ENCODE measurements at regions not wholly inside any gene's neighbourhood (a gene's known extent, or its start where the extent isn't known, plus 50 kb on each side); places are given as distances from the start of the nearest gene placed in this dataset.

GRCh38 chr2:236399409-236399808 lies 135.2 kb upstream of the ASB18 start:
- Histone ChIP-seq H3K9me2 (ENCODE audit: insufficient read depth) (no peaks in the 10 kb centered on the region), H3K36me3 (ENCODE audit: control insufficient read depth in 1 of 2, insufficient read depth in 2 of 2, low read length in 2 of 2) (no peaks in the 10 kb centered on the region), H3K4me3 (replicated peaks in 1 of 2; ENCODE audit: low read depth in 1 of 2, low read length in 2 of 2) (no peak overlapping the region), H3K9ac (ENCODE audit: low read length) (no peak overlapping the region), H3K4me2 (ENCODE audit: low read length) (no peak overlapping the region), H2AFZ (ENCODE audit: low read depth, low read length, poor library complexity, severe bottlenecking) (no peak overlapping the region), H3K27me3 (ENCODE audit: insufficient read depth, low read length) (no peaks in the 10 kb centered on the region; the same call in 1 of the 2 replicates), H3K27ac (ENCODE audit: low read depth, low read length) (no peak overlapping the region), H3K9me3 (ENCODE audit: control insufficient read depth in 1 of 2, insufficient read depth in 1 of 2, low read depth in 1 of 2, low read length in 2 of 2) (no peaks in the 10 kb centered on the region), H4K20me1 (ENCODE audit: insufficient read depth) (no peaks in the 10 kb centered on the region), H3K79me2 (ENCODE audit: insufficient read depth, low read length) (no peaks in the 10 kb centered on the region), H3K4me1 (ENCODE audit: control insufficient read depth in 1 of 2, insufficient read depth in 2 of 2, low read length in 2 of 2) (no peaks in the 10 kb centered on the region)
- ATAC-seq (no peak), DNase-seq (ENCODE audit: low read depth, low spot score) (no peak)
- BruUV-seq (replicated peaks): no TSS peak
- ChIA-PET CTCF (no interaction called here), POLR2A (no interaction called here), RAD21 (ENCODE audit: low non-redundant PET in 1 of 2, low total read pairs in 2 of 2, uncharacterized antibody in 2 of 2, unreplicated experiment in 2 of 2) (no interaction called here)
- intact Hi-C loops (cut with micrococcal nuclease): no loop called here
- no peak for TF ChIP-seq TCF7L2 (IDR thresholded peaks at IDR 0.05; ENCODE audit: borderline replicate concordance, extremely low read depth, insufficient read depth, insufficient read length)
- no peak for TF ChIP-seq EGR1 (IDR thresholded peaks at IDR 0.05; ENCODE audit: low read depth)
- TF ChIP-seq EZH2phosphoT487 (IDR thresholded peaks at IDR 0.05; ENCODE audit: borderline replicate concordance): no peak
- no peak for TF ChIP-seq SP1 (IDR thresholded peaks at IDR 0.05; ENCODE audit: low read depth)
- no peak for TF ChIP-seq RAD21 (IDR thresholded peaks at IDR 0.05; ENCODE audit: low read depth)
- no peak for TF ChIP-seq FOSL1 (IDR thresholded peaks at IDR 0.05; ENCODE audit: low read depth)
- no peak for TF ChIP-seq ZFX (IDR thresholded peaks at IDR 0.05)
- no peak for TF ChIP-seq CBX3 (IDR thresholded peaks at IDR 0.05; ENCODE audit: low read depth)
- TF ChIP-seq YY1 (IDR thresholded peaks at IDR 0.05; ENCODE audit: extremely low read depth, insufficient replicate concordance, low read depth, low read length): no peak

GRCh38 chr2:236400046-236400574 lies 135.9 kb upstream of the ASB18 start:
- Histone ChIP-seq H3K27me3 (ENCODE audit: insufficient read depth, low read length) (no peaks in the 10 kb centered on the region; the same call in 1 of the 2 replicates), H3K9me3 (ENCODE audit: control insufficient read depth in 1 of 2, insufficient read depth in 1 of 2, low read depth in 1 of 2, low read length in 2 of 2) (no peaks in the 10 kb centered on the region), H3K79me2 (ENCODE audit: insufficient read depth, low read length) (no peaks in the 10 kb centered on the region), H3K4me3 (replicated peaks in 1 of 2; ENCODE audit: low read depth in 1 of 2, low read length in 2 of 2) (no peak overlapping the region), H3K4me2 (ENCODE audit: low read length) (no peak overlapping the region), H3K9ac (ENCODE audit: low read length) (no peak overlapping the region), H4K20me1 (ENCODE audit: insufficient read depth) (no peaks in the 10 kb centered on the region), H2AFZ (ENCODE audit: low read depth, low read length, poor library complexity, severe bottlenecking) (no peak overlapping the region), H3K9me2 (ENCODE audit: insufficient read depth) (no peaks in the 10 kb centered on the region), H3K36me3 (ENCODE audit: control insufficient read depth in 1 of 2, insufficient read depth in 2 of 2, low read length in 2 of 2) (no peaks in the 10 kb centered on the region), H3K4me1 (ENCODE audit: control insufficient read depth in 1 of 2, insufficient read depth in 2 of 2, low read length in 2 of 2) (no peaks in the 10 kb centered on the region), H3K27ac (ENCODE audit: low read depth, low read length) (no peak overlapping the region)
- RAD21 ChIA-PET (ENCODE audit: low non-redundant PET in 1 of 2, low total read pairs in 2 of 2, uncharacterized antibody in 2 of 2, unreplicated experiment in 2 of 2): no interaction called here
- no TSS peak for BruUV-seq (replicated peaks)
- POLR2A ChIA-PET: no interaction called here
- CTCF ChIA-PET: no interaction called here
- DNase-seq (ENCODE audit: low read depth, low spot score) (no peak), ATAC-seq (no peak)
- intact Hi-C loops (cut with micrococcal nuclease): no loop called here
- no peak for TF ChIP-seq EGR1 (IDR thresholded peaks at IDR 0.05; ENCODE audit: low read depth)
- TF ChIP-seq ZBTB33 (IDR thresholded peaks at IDR 0.05; ENCODE audit: extremely low read depth, insufficient replicate concordance, low read length): no peak
- TF ChIP-seq EZH2phosphoT487 (IDR thresholded peaks at IDR 0.05; ENCODE audit: borderline replicate concordance): no peak
- TF ChIP-seq REST (IDR thresholded peaks at IDR 0.05; ENCODE audit: low read depth): no peak
- no peak for TF ChIP-seq CTCF (IDR thresholded peaks at IDR 0.05 in 2 of 3, conservative IDR thresholded peaks at IDR 0.05 in 1 of 3; ENCODE audit: borderline replicate concordance in 1 of 3, insufficient read depth in 1 of 3, low read depth in 2 of 3, low read length in 2 of 3)
